Right forelimb (tissue), 1 donor: ENCODE measurements at regions not wholly inside any gene's neighbourhood (a gene's known extent, or its start where the extent isn't known, plus 50 kb on each side); places are given as distances from the start of the nearest gene placed in this dataset.

ENCODE experiments used
- DNase-seq: peaks from one replicate; pipeline ENCODE4 v3.0.0-alpha.2; 2018

GRCh38 chr9:135009794-135010585 lies 77.5 kb upstream of the OLFM1 start:
- no peak for DNase-seq

GRCh38 chr9:135010586-135010860 lies 76.9 kb upstream of the OLFM1 start:
- DNase-seq = no peak

GRCh38 chr9:135010921-135011320 lies 76.5 kb upstream of the OLFM1 start:
- no peak for DNase-seq

- no peak for DNase-seq
These were observed 75.3 kb upstream of the OLFM1 start for GRCh38 chr9:135012166-135012565.

GRCh38 chr9:135014311-135015010 lies 73.0 kb upstream of the OLFM1 start:
- DNase-seq = no peak

- DNase-seq = no peak
These were observed 72.4 kb upstream of the OLFM1 start for GRCh38 chr9:135015096-135015495.

- no peak for DNase-seq
These were observed 71.9 kb upstream of the OLFM1 start for GRCh38 chr9:135015565-135015964.

GRCh38 chr9:135016037-135016640 lies 71.3 kb upstream of the OLFM1 start:
- no peak for DNase-seq

- no peak for DNase-seq
These were observed 70.6 kb upstream of the OLFM1 start for GRCh38 chr9:135016876-135017275.

GRCh38 chr9:135017899-135018298 lies 69.6 kb upstream of the OLFM1 start:
- DNase-seq = no peak

GRCh38 chr9:135018306-135018915 lies 69.1 kb upstream of the OLFM1 start:
- no peak for DNase-seq

GRCh38 chr9:135019224-135019623 lies 68.2 kb upstream of the OLFM1 start:
- DNase-seq = no peak

- DNase-seq = no peak
These were observed 66.7 kb upstream of the OLFM1 start for GRCh38 chr9:135020481-135021392.

GRCh38 chr9:135021393-135021789 lies 66.1 kb upstream of the OLFM1 start:
- no peak for DNase-seq

- no peak for DNase-seq
These were observed 65.1 kb upstream of the OLFM1 start for GRCh38 chr9:135022191-135022870.

GRCh38 chr9:135023088-135023785 lies 64.2 kb upstream of the OLFM1 start:
- no peak for DNase-seq

GRCh38 chr9:135023786-135024405 lies 63.6 kb upstream of the OLFM1 start:
- no peak for DNase-seq

- no peak for DNase-seq
These were observed 58.0 kb upstream of the OLFM1 start for GRCh38 chr9:135029463-135029862.

- no peak for DNase-seq
These were observed 57.5 kb upstream of the OLFM1 start for GRCh38 chr9:135029871-135030565.

- DNase-seq = no peak
These were observed 56.8 kb upstream of the OLFM1 start for GRCh38 chr9:135030566-135031226.
